HG03064 (cell line): ENCODE measurements at regions not wholly inside any gene's neighbourhood (a gene's known extent, or its start where the extent isn't known, plus 50 kb on each side); places are given as distances from the start of the nearest gene placed in this dataset.

ENCODE experiments used
- ATAC-seq: cut with Tn5 transposase; IDR thresholded peaks from one replicate; pipeline ENCODE4 v1.9.1; 2021; ENCODE audit warnings: low read depth; ENCODE audit not compliant: unreplicated experiment

- ATAC-seq: no peak
Measured at GRCh38 chr13:33462109-33462508, 176.6 kb upstream of the STARD13 start.

- no peak for ATAC-seq
Measured at GRCh38 chr13:33464345-33464744, 178.8 kb upstream of the STARD13 start.

- no peak for ATAC-seq
Measured at GRCh38 chr13:33466262-33466661, 180.7 kb upstream of the STARD13 start.

GRCh38 chr13:33467556-33467955 is 182.0 kb upstream of the STARD13 start:
- ATAC-seq: no peak

DNA sequence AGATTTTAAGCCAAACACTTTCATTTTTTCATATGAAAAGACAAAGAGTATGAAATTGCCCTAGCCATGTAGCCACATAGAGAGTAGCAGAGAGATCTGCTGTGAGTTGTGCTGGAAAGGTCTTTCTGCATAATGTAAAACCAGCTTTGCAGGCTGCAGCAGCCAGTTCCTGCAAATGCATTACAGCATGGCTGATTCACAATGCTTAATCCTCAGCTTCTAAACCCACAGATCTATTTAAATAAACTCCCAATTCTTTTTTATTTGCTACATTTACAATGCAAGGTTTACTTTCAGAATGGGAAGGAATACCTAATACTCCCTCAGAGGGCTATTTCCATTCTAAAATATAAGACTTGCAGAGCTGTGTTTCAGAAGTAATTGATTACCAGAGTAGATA is 185.6 kb upstream of the STARD13 start:
- no peak for ATAC-seq

- ATAC-seq: no peak
Measured at GRCh38 chr13:33472446-33472845, 186.9 kb upstream of the STARD13 start.

- no peak for ATAC-seq
Measured at GRCh38 chr13:33479105-33479504, 193.6 kb upstream of the STARD13 start.

DNA sequence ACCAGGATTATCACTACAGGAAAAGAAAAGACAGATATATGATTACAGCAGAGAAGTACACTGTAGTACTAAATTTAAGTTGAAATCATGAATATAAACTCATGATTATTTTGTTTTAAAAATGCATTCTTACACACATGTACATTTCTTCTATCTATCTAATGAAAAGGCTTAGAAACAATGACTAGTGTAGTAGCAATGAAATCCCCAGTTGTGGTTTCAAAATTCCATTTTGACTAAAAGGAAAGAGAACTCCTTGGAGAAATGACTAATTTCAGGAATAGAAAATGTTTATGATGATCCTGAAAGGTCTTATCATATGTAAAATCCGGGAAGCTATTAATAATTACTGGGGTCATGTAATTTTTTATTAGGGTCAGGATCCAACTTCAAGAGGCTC is 195.0 kb upstream of the STARD13 start:
- ATAC-seq: no peak

DNA sequence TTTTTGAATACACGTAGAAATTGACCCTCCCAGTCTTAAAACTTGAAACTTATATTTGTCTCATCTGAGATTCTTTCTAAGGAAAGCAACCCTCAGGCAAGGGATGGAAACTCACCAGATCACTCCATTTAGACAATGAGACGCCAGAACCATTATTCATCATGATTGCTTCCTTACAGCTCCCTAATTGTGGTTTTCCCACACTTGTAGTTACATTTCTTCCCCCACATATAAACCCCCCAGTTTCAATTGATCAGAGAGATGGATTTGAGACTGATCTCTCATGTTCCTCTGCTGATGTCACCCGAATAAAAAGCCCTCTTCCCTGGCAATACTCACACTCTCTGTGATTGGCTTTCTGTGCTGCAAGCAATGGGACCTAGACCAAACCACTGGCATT is 197.9 kb upstream of the STARD13 start:
- no peak for ATAC-seq

DNA sequence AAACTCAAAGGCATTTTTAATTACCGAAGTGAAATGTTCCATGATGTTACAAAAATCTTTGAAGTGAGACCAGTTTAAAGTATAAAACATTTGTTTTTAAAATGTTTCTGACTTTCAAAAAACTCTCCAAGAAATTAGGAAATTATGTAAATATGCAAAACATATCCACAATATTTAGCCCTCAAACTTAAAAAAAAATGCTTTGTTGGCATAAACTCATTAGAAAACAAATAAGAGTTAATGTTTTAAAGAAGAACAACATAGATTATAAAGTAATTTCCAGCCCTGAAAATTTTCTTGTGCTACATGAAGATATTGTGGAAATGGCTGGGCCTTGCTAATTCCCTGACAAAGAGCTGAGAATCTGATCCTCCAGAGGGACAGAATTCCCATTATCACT is 199.7 kb upstream of the STARD13 start:
- no peak for ATAC-seq

DNA sequence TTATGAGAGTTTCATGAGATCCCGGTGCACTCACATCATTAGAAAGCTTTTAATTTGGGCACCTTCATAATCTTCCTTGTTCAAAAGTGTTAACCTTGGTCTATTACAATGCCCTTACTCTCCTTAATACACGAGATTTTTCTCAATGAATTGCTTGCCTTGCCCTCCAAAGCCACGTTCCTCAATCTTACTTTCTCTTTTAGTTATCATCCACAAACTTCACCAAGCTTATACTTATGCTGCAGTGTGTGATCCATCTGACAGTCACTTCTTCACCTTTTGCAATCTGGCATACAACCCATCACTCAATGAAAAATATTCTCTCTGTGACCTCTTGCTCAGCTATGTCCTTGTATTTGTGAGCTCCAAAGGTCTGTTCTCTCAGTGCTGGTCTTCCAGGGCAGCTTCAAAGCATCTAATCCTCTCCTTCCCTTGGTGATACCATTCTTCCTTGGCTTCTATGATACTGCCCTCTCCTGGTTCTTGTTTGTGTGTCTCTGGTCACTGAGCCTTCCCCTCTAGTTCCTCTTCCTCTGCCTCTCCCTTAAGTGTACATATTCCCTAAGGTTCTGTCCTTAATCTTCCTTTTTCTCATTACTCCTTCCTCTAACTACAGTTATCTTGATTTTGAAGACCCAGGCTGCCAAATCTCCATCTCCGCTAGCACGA is 202.2 kb upstream of the STARD13 start:
- ATAC-seq: peak; percentile 80

- ATAC-seq: no peak
Measured at GRCh38 chr13:33489563-33489962, 204.0 kb upstream of the STARD13 start.

DNA sequence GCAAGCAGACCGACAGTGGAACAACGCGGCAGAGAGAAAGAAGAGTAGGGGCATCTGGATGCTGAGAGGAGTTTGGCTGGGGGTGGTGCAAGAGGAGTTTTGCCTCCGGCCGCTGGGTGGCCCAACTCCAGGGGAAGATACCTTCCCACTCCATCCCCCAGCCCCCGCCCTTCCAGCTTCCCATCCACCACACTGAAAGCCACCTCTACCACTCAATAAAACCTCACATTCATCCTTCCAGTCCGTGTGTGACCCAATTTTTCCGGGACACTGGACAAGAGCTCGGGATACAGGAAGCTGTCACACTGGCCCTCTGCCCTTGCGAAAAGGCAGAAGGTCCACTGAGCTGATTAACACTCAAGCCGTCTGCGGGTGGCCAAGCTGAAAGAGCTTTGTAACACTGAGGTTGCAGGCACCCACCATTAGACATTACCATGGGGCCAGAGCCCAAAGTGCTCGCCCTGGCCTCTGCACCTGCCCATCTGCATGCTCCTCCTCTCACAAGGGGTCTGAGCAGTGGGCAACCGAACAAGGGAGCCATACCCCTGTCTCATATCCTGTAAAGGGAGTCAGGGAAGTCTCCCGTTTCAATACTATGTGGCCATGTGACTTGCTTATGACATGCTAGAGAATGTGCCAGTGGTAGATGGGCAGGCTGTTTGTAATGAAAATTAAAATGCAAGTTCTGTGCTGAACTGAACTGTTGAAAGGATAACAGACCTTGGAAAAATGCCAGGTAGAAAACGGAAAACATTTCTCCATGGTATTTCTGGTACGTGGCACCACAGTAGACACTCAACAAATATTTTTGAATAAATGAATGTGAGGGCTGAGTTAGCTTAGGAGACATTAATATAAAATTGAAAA is 205.1 kb upstream of the STARD13 start:
- ATAC-seq: no peak

- ATAC-seq: no peak
Measured at GRCh38 chr13:33493672-33494365, 208.3 kb upstream of the STARD13 start.

GRCh38 chr13:33494596-33495204 is 209.1 kb upstream of the STARD13 start:
- ATAC-seq: no peak

- ATAC-seq: no peak
Measured at GRCh38 chr13:33496336-33496735, 210.8 kb upstream of the STARD13 start.

DNA sequence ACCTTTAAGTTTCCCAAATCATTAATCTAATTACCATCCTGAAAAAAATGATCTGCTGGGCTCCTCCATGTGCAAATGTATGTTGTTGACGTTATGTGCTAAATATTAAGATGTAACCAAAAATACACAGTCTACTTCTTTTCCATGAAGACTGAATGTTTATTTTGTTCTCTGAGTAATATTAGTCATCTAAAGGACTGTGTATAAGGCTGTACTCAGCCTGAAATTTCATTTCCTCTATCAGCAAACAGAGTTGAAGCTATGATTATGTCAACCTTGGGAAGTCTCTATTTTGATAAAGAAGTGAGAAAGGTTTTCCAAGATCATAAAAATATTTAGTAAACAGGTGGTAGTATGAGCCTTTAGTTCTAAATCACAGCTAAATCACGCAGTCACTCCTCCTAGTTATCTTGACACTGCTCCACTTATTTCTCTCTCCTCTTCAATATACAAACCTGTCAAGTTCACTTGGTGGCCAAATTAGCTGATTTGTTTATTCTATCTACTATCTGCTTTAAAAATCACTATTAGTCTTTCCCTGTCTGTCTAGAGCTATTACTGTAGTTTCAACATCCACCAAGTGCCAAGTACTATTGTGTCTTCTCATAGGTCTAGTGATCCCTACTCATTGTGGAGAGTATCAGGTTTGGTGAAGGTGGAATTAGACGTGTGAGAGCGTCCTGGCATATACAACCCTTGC is 211.7 kb upstream of the STARD13 start:
- no peak for ATAC-seq

- ATAC-seq: no peak
Measured at GRCh38 chr13:33508060-33508459, 222.5 kb upstream of the STARD13 start.

GRCh38 chr13:33509642-33510229 is 224.2 kb upstream of the STARD13 start:
- ATAC-seq: no peak

GRCh38 chr13:33510350-33510970 is 224.9 kb upstream of the STARD13 start:
- no peak for ATAC-seq
